Fibroblast of lung (primary cell): ENCODE measurements at regions not wholly inside any gene's neighbourhood (a gene's known extent, or its start where the extent isn't known, plus 50 kb on each side); places are given as distances from the start of the nearest gene placed in this dataset.
A peak's percentile ranks its signal among the peaks of the same experiment; 100 is the strongest.

Source experiments
- DNase-seq, 2 donors: peaks; one replicate each; pipeline versions ENCODE4 v3.0.0 to v3.0.0-alpha.2; 2010; ENCODE audit warnings: low read depth in 2 of 2
- H2AFZ ChIP-seq: 2 replicates; pipeline ENCODE4 v1.5.1; 2012; ENCODE audit warnings: low read length, control low read depth, inconsistent platforms
- H3K27ac ChIP-seq: 2 replicates; pipeline ENCODE4 v1.5.1; 2011; ENCODE audit warnings: low read length, control low read depth; ENCODE audit not compliant: insufficient read depth
- H3K27me3 ChIP-seq: 2 replicates; pipeline ENCODE4 v1.5.1; 2011; ENCODE audit warnings: mild to moderate bottlenecking, low read length; ENCODE audit not compliant: control insufficient read depth, insufficient read depth
- H3K36me3 ChIP-seq: 2 replicates; pipeline ENCODE4 v1.5.1; 2011; ENCODE audit warnings: low read length; ENCODE audit not compliant: control insufficient read depth, insufficient read depth
- H3K4me1 ChIP-seq: 2 replicates; pipeline ENCODE4 v1.5.1; 2011; ENCODE audit warnings: low read length; ENCODE audit not compliant: control insufficient read depth, insufficient read depth; ENCODE audit errors: extremely low read depth
- H3K4me2 ChIP-seq: 2 replicates; pipeline ENCODE4 v1.5.1; 2011; ENCODE audit warnings: low read length, control low read depth; ENCODE audit not compliant: insufficient read depth; ENCODE audit errors: extremely low read depth
- H3K4me3 ChIP-seq, 4 experiments: fragments of 200-600 bp in 1 of 4; sonication (generic) in 1 of 4; replicated peaks in 1 of 4; 2 replicates each; pipeline ENCODE4 v1.5.1; 2011 to 2016; ENCODE audit warnings: low read length in 4 of 4, low read depth in 3 of 4, mild to moderate bottlenecking in 3 of 4, control low read depth in 2 of 4, inconsistent platforms in 1 of 4, mixed read lengths in 1 of 4; ENCODE audit not compliant: insufficient read depth in 1 of 4; ENCODE audit errors: control extremely low read depth in 1 of 4
- H3K79me2 ChIP-seq: 2 replicates; pipeline ENCODE4 v1.5.1; 2012; ENCODE audit warnings: mild to moderate bottlenecking, low read length, inconsistent platforms; ENCODE audit not compliant: control insufficient read depth, insufficient read depth
- H3K9ac ChIP-seq: 2 replicates; pipeline ENCODE4 v1.5.1; 2011; ENCODE audit warnings: mild to moderate bottlenecking, low read length, control low read depth; ENCODE audit not compliant: insufficient read depth
- H3K9me3 ChIP-seq: 2 replicates; pipeline ENCODE4 v1.5.1; 2012; ENCODE audit warnings: low read depth, low read length; ENCODE audit not compliant: control insufficient read depth, insufficient read depth
- H4K20me1 ChIP-seq: 2 replicates; pipeline ENCODE4 v1.5.1; 2011; ENCODE audit warnings: low read length; ENCODE audit not compliant: control insufficient read depth, insufficient read depth; ENCODE audit errors: extremely low read depth
- CTCF ChIP-seq, 2 donors: IDR thresholded peaks in 1 of 2; conservative IDR thresholded peaks in 1 of 2; 1 replicate in 1 of 2; 2 replicates in 1 of 2; pipeline ENCODE4 v1.5.1; 2011 to 2012; ENCODE audit warnings: low read length in 2 of 2, control low read depth in 1 of 2, inconsistent platforms in 1 of 2, low read depth in 1 of 2, mild to moderate bottlenecking in 1 of 2
- EZH2 ChIP-seq: IDR thresholded peaks from 2 replicates; pipeline ENCODE4 v1.5.1; 2012; ENCODE audit warnings: low read length, control low read depth, mild to moderate bottlenecking; ENCODE audit errors: missing control alignments

- no peaks in the 10 kb centered on the region for H3K4me1 ChIP-seq
- no peak overlapping the region for H3K4me3 ChIP-seq
- H3K36me3 ChIP-seq, result no peaks in the 10 kb centered on the region
- no peak overlapping the region for H3K9ac ChIP-seq
- H3K9me3 ChIP-seq, result no peaks in the 10 kb centered on the region
- no peak overlapping the region for H3K27ac ChIP-seq
- H4K20me1 ChIP-seq, result no peaks in the 10 kb centered on the region
- no peaks in the 10 kb centered on the region for H3K27me3 ChIP-seq
- H2AFZ ChIP-seq, result no peak overlapping the region
- no peak overlapping the region for H3K4me2 ChIP-seq
- no peak for TF ChIP-seq EZH2
- TF ChIP-seq CTCF (conservative IDR thresholded peaks at IDR 0.05 in 1 of 2, IDR thresholded peaks at IDR 0.05 in 1 of 2; ENCODE audit: low read depth in 1 of 2, low read length in 2 of 2), result no peak
- no peaks in the 10 kb centered on the region for H3K79me2 ChIP-seq
- DNase-seq, result no peak
Observed at GRCh38 chr2:39604866-39605265, 60.9 kb upstream of the TMEM178A start.

GRCh38 chr2:39606585-39606984 lies 59.1 kb upstream of the TMEM178A start:
- Histone ChIP-seq H2AFZ (no peak overlapping the region), H3K4me1 (no peaks in the 10 kb centered on the region), H3K4me3 (no peak overlapping the region), H3K79me2 (no peaks in the 10 kb centered on the region), H3K27me3 (no peaks in the 10 kb centered on the region), H3K4me2 (no peak overlapping the region), H3K27ac (no peak overlapping the region), H3K9ac (no peak overlapping the region), H3K36me3 (no peaks in the 10 kb centered on the region), H4K20me1 (no peaks in the 10 kb centered on the region), H3K9me3 (no peaks in the 10 kb centered on the region)
- DNase-seq, result peak in 1 of 2 donors; percentile 55
- no peak for TF ChIP-seq EZH2
- TF ChIP-seq CTCF (conservative IDR thresholded peaks at IDR 0.05 in 1 of 2, IDR thresholded peaks at IDR 0.05 in 1 of 2; ENCODE audit: low read depth in 1 of 2, low read length in 2 of 2), result no peak

- H3K9me3 ChIP-seq, result no peaks in the 10 kb centered on the region
Observed at GRCh38 chr2:39607538-39608262, 58.0 kb upstream of the TMEM178A start.

More at GRCh38 chr2:39607538-39608262, 58.0 kb upstream of the TMEM178A start:
- DNase-seq, result no peak
- Histone ChIP-seq H3K4me2 (no peak overlapping the region), H3K4me1 (no peaks in the 10 kb centered on the region), H3K4me3 (no peak overlapping the region), H3K36me3 (no peaks in the 10 kb centered on the region), H4K20me1 (no peaks in the 10 kb centered on the region), H3K27me3 (no peaks in the 10 kb centered on the region), H3K9ac (no peak overlapping the region), H2AFZ (no peak overlapping the region), H3K27ac (no peak overlapping the region), H3K79me2 (no peaks in the 10 kb centered on the region)
- TF ChIP-seq CTCF (conservative IDR thresholded peaks at IDR 0.05 in 1 of 2, IDR thresholded peaks at IDR 0.05 in 1 of 2; ENCODE audit: low read depth in 1 of 2, low read length in 2 of 2) (no peak), EZH2 (no peak)
